B cell (primary cell): ENCODE measurements at regions not wholly inside any gene's neighbourhood (a gene's known extent, or its start where the extent isn't known, plus 50 kb on each side); places are given as distances from the start of the nearest gene placed in this dataset.

Experiments used
- ATAC-seq: fragments of 200-7000 bp; cut with Tn5 transposase; one replicate; pipeline ENCODE4 v1.10.0; 2021; ENCODE audit warnings: low read depth, mild to moderate bottlenecking, moderate number of reproducible peaks, moderate library complexity
- CTCF ChIA-PET: fragments of 350-600 bp; sonication (Branson Sonifier 250); formaldehyde crosslinking; loops from one replicate; lab custom pipeline; 2021; ENCODE audit warnings: antibody characterized with exemption, inconsistent platforms; lab: Charles Lee
- POLR2A ChIA-PET: fragments of 350-600 bp; sonication (Branson Sonifier 250); formaldehyde crosslinking; loops from one replicate; lab custom pipeline; 2021; ENCODE audit warnings: antibody characterized with exemption; lab: Charles Lee
- DNase-seq: peaks from one replicate; pipeline ENCODE4 v3.0.0; 2013
- H2AFZ ChIP-seq: 2 replicates; pipeline ENCODE4 v1.6.1; 2012; ENCODE audit warnings: mild to moderate bottlenecking, low read depth, low read length; ENCODE audit not compliant: insufficient read depth, poor library complexity, severe bottlenecking
- H3K27ac ChIP-seq, 2 donors: 1 replicate in 1 of 2; 2 replicates in 1 of 2; pipeline ENCODE4 v1.5.1; 2012 to 2013; ENCODE audit warnings: low read length in 2 of 2, mild to moderate bottlenecking in 2 of 2, moderate library complexity in 1 of 2
- H3K27me3 ChIP-seq, 4 experiments: fragments of 200-600 bp in 1 of 4; sonication (generic) in 1 of 4; replicated peaks in 1 of 4; 1 replicate in 2 of 4; 2 replicates in 2 of 4; pipeline versions ENCODE4 v1.6.1 to v1.7.0; 2013 to 2016; ENCODE audit warnings: low read length in 3 of 4, mild to moderate bottlenecking in 2 of 4, mixed read lengths in 1 of 4, moderate library complexity in 1 of 4; ENCODE audit not compliant: insufficient read depth in 4 of 4, control insufficient read depth in 3 of 4; ENCODE audit errors: control extremely low read depth in 1 of 4
- H3K36me3 ChIP-seq, 2 experiments: replicated peaks in 1 of 2; 1 replicate in 1 of 2; 2 replicates in 1 of 2; pipeline versions ENCODE4 v1.6.1 to v1.7.1; 2013; ENCODE audit warnings: low read length in 1 of 2; ENCODE audit not compliant: insufficient read depth in 2 of 2, control insufficient read depth in 1 of 2; ENCODE audit errors: control extremely low read depth in 1 of 2, extremely low read depth in 1 of 2
- H3K4me1 ChIP-seq, 2 donors: fragments of 200-600 bp in 1 of 2; sonication (generic) in 1 of 2; 1 replicate in 1 of 2; 2 replicates in 1 of 2; pipeline versions ENCODE4 v1.5.1 to v1.6.1; 2013 to 2017; ENCODE audit warnings: low read length in 2 of 2; ENCODE audit not compliant: control insufficient read depth in 2 of 2, insufficient read depth in 2 of 2
- H3K4me2 ChIP-seq: replicated peaks from 2 replicates; pipeline ENCODE3; 2012; ENCODE audit warnings: mild to moderate bottlenecking, low read depth, low read length; ENCODE audit not compliant: poor library complexity, severe bottlenecking
- H3K4me3 ChIP-seq, 5 experiments: fragments of 200-600 bp in 1 of 5; sonication (generic) in 1 of 5; 1 replicate in 3 of 5; 2 replicates in 2 of 5; pipeline versions ENCODE4 v1.5.1 to v1.7.0; 2011 to 2016; ENCODE audit warnings: low read length in 4 of 5, mild to moderate bottlenecking in 4 of 5, low read depth in 2 of 5, control low read depth in 1 of 5, moderate library complexity in 1 of 5; ENCODE audit not compliant: insufficient read depth in 1 of 5; ENCODE audit errors: control extremely low read depth in 1 of 5, extremely low read depth in 1 of 5
- H3K79me2 ChIP-seq: fragments of 200-600 bp; sonication (generic); one replicate; pipeline ENCODE4 v1.6.0; 2016; ENCODE audit warnings: low read length; ENCODE audit not compliant: control insufficient read depth, insufficient read depth
- H3K9ac ChIP-seq: fragments of 200-600 bp; sonication (generic); 2 replicates; pipeline ENCODE4 v1.6.1; 2017; ENCODE audit warnings: mild to moderate bottlenecking, low read length, moderate library complexity
- H3K9me3 ChIP-seq, 3 donors: one replicate each; pipeline versions ENCODE4 v1.6.1 to v1.7.1; 2013; ENCODE audit warnings: low read length in 2 of 3; ENCODE audit not compliant: control insufficient read depth in 2 of 3, insufficient read depth in 1 of 3; ENCODE audit errors: control extremely low read depth in 1 of 3
- H4K20me1 ChIP-seq: 2 replicates; pipeline ENCODE4 v1.6.0; 2012; ENCODE audit warnings: mild to moderate bottlenecking, low read length; ENCODE audit not compliant: insufficient read depth, control insufficient read depth, poor library complexity, severe bottlenecking
- H3K27ac Mint-ChIP-seq: one replicate; pipeline ENCODE4 v1.8.0; 2021; ENCODE audit warnings: mixed read lengths
- H3K27me3 Mint-ChIP-seq: one replicate; pipeline ENCODE4 v1.8.0; 2021; ENCODE audit warnings: mixed read lengths
- H3K4me1 Mint-ChIP-seq: one replicate; pipeline ENCODE4 v1.8.0; 2021; ENCODE audit warnings: mixed read lengths
- H3K4me3 Mint-ChIP-seq: one replicate; pipeline ENCODE4 v1.8.0; 2021; ENCODE audit warnings: mixed read lengths
- H3K9me3 Mint-ChIP-seq: one replicate; pipeline ENCODE4 v1.8.0; 2022; ENCODE audit warnings: mixed read lengths; ENCODE audit not compliant: insufficient read depth
- CTCF ChIP-seq: fragments of 200-600 bp; IDR thresholded peaks from one replicate; pipeline ENCODE4 v1.8.0; 2022; ENCODE audit warnings: antibody characterized with exemption, mild to moderate bottlenecking
- EZH2 ChIP-seq: IDR thresholded peaks from 2 replicates; pipeline ENCODE4 v1.6.1; 2012; ENCODE audit warnings: borderline replicate concordance, low read depth, mild to moderate bottlenecking, moderate library complexity, low read length; ENCODE audit not compliant: insufficient read depth, poor library complexity, severe bottlenecking
- WGBS: methylation state at CpG from one replicate; pipeline ENCODE4 v1.1.5; 2013; ENCODE audit warnings: missing lambda C conversion rate; ENCODE audit not compliant: insufficient coverage; 5-methylcytosine and 5-hydroxymethylcytosine counted together
- intact Hi-C: fragments of 100-400 bp; cut with micrococcal nuclease; formaldehyde crosslinking; loops from one replicate; pipeline ENCODE4 v1.10.0; 2022

- Histone ChIP-seq H3K27me3 (no peaks in the 10 kb centered on the region), H3K27ac (no peak overlapping the region), H3K4me3 (no peak overlapping the region), H2AFZ (no peak overlapping the region), H3K36me3 (no peaks in the 10 kb centered on the region), H3K79me2 (no peaks in the 10 kb centered on the region), H3K4me1 (no peaks in the 10 kb centered on the region), H3K9me3 (no peaks in the 10 kb centered on the region), H3K9ac (no peak overlapping the region), H3K4me2 (no peak overlapping the region), H4K20me1 (no peaks in the 10 kb centered on the region)
- Mint-ChIP-seq H3K4me3 (no peak overlapping the region), H3K27me3 (peaks cover 6% of the 10 kb centered on the region), H3K4me1 (no peaks in the 10 kb centered on the region), H3K27ac (no peak overlapping the region), H3K9me3 (no peaks in the 10 kb centered on the region)
- 86% methylated on average over 3 of the region's 9 CpGs for WGBS
- no peak for TF ChIP-seq EZH2
- no peak for TF ChIP-seq CTCF
- DNase-seq (no peak), ATAC-seq (no peak)
- ChIA-PET POLR2A (no interaction called here), CTCF (no interaction called here)
- intact Hi-C loops = no loop called here
Observed at GRCh38 chr1:99533909-99534637, 111.8 kb upstream of the PALMD start.

GRCh38 chr1:99534638-99534930, 111.3 kb upstream of the PALMD start:
- Histone ChIP-seq H3K27ac (no peak overlapping the region), H3K4me1 (no peaks in the 10 kb centered on the region), H3K9ac (no peak overlapping the region), H3K36me3 (no peaks in the 10 kb centered on the region), H3K4me3 (no peak overlapping the region), H3K79me2 (no peaks in the 10 kb centered on the region), H3K4me2 (no peak overlapping the region), H2AFZ (no peak overlapping the region), H4K20me1 (no peaks in the 10 kb centered on the region), H3K27me3 (no peaks in the 10 kb centered on the region), H3K9me3 (no peaks in the 10 kb centered on the region)
- intact Hi-C loops = no loop called here
- no peak for DNase-seq
- WGBS = no CpG with 5 or more reads among the region's 1 CpG
- Mint-ChIP-seq H3K4me3 (no peak overlapping the region), H3K4me1 (no peaks in the 10 kb centered on the region), H3K27ac (no peak overlapping the region), H3K27me3 (peaks cover 6% of the 10 kb centered on the region), H3K9me3 (no peaks in the 10 kb centered on the region)
- TF ChIP-seq CTCF = no peak
- TF ChIP-seq EZH2 = no peak
- ChIA-PET CTCF (no interaction called here), POLR2A (no interaction called here)
- ATAC-seq = no peak
